Kidney (tissue), 13 donors: ENCODE measurements at regions not wholly inside any gene's neighbourhood (a gene's known extent, or its start where the extent isn't known, plus 50 kb on each side); places are given as distances from the start of the nearest gene placed in this dataset.

Source experiments
- DNase-seq, 5 donors: peaks; one replicate each; pipeline ENCODE4 v3.0.0-alpha.2; 2013 to 2020
- FAIRE-seq: peaks from 2 replicates; lab custom pipeline; 2012; peaks lifted over from hg19 to GRCh38; lab: Jason Lieb, UNC
- H3K27ac ChIP-seq, 2 donors: one replicate each; pipeline ENCODE4 v1.7.0; 2013; ENCODE audit warnings: low read depth in 2 of 2, low read length in 2 of 2, inconsistent platforms in 1 of 2
- H3K27me3 ChIP-seq: one replicate; pipeline ENCODE4 v1.7.1; 2013; ENCODE audit warnings: low read length, inconsistent platforms; ENCODE audit not compliant: control insufficient read depth, insufficient read depth
- H3K36me3 ChIP-seq, 3 donors: one replicate each; pipeline versions ENCODE4 v1.7.0 to v1.7.1; 2013; ENCODE audit warnings: low read length in 3 of 3, control low read depth in 1 of 3, inconsistent platforms in 1 of 3; ENCODE audit not compliant: insufficient read depth in 3 of 3, control insufficient read depth in 2 of 3
- H3K4me1 ChIP-seq, 3 donors: one replicate each; pipeline versions ENCODE4 v1.7.0 to v1.7.1; 2013; ENCODE audit warnings: low read length in 3 of 3, inconsistent platforms in 1 of 3, low read depth in 1 of 3; ENCODE audit not compliant: control insufficient read depth in 2 of 3, insufficient read depth in 2 of 3
- H3K4me3 ChIP-seq, 3 donors: one replicate each; pipeline versions ENCODE4 v1.7.0 to v1.8.1; 2013; ENCODE audit warnings: low read length in 3 of 3, control low read depth in 1 of 3, inconsistent platforms in 1 of 3
- H3K9ac ChIP-seq, 3 donors: one replicate each; pipeline versions ENCODE4 v1.7.0 to v1.7.1; 2013; ENCODE audit warnings: low read length in 3 of 3, control low read depth in 1 of 3, inconsistent platforms in 1 of 3
- H3K9me3 ChIP-seq, 3 donors: one replicate each; pipeline versions ENCODE4 v1.7.0 to v1.7.1; 2013; ENCODE audit warnings: low read length in 3 of 3, control low read depth in 1 of 3, inconsistent platforms in 1 of 3; ENCODE audit not compliant: control insufficient read depth in 2 of 3, insufficient read depth in 1 of 3
- intact Hi-C: fragments of 100-400 bp; cut with DNase I; formaldehyde crosslinking; loops from one replicate; pipeline ENCODE4 v1.11.1; 2022
- TF ChIP-seq, protein P1 (sequence below): IDR thresholded peaks from 3 replicates; pipeline ENCODE4 v1.5.1; 2012; ENCODE audit warnings: mild to moderate bottlenecking, moderate library complexity, borderline replicate concordance; ENCODE audit not compliant: insufficient read depth; ENCODE audit errors: extremely low read depth
- donor health status: control.
- donor health status: control.
- donor health status: control.
- donor health status: control.
- donor health status: control.
- donor health status: DM: yes; HTN: yes; CAD: no.
- donor health status: Normal renal cell carcinoma (clear cell type).

DNA sequence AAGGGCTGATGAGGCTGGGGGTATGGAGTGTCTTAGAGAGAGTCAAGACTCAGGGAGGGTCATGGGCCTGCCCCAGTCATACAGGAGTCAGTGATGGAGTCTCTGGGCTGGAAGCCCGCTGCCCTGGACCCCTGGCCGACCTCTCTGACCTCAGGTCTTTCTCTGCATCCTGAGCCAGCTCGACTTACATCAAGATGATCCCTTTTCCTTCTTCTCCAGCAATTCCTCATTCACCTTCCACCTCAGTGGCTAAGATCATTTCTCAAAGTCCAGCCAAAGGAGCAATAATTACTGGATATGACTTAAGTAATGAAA, 308.6 kb downstream of the MATN1 start:
- no peak overlapping the region for H3K27ac ChIP-seq
- no peaks in the 10 kb centered on the region for H3K9me3 ChIP-seq
- no peak for DNase-seq
- no peak for FAIRE-seq
- intact Hi-C loops, result no loop called here
- H3K9ac ChIP-seq, result no peak overlapping the region
- no peaks in the 10 kb centered on the region for H3K4me1 ChIP-seq
- no peak overlapping the region for H3K4me3 ChIP-seq
- H3K27me3 ChIP-seq, result no peaks in the 10 kb centered on the region
- H3K36me3 ChIP-seq, result no peaks in the 10 kb centered on the region
- TF ChIP-seq, protein P1, sequence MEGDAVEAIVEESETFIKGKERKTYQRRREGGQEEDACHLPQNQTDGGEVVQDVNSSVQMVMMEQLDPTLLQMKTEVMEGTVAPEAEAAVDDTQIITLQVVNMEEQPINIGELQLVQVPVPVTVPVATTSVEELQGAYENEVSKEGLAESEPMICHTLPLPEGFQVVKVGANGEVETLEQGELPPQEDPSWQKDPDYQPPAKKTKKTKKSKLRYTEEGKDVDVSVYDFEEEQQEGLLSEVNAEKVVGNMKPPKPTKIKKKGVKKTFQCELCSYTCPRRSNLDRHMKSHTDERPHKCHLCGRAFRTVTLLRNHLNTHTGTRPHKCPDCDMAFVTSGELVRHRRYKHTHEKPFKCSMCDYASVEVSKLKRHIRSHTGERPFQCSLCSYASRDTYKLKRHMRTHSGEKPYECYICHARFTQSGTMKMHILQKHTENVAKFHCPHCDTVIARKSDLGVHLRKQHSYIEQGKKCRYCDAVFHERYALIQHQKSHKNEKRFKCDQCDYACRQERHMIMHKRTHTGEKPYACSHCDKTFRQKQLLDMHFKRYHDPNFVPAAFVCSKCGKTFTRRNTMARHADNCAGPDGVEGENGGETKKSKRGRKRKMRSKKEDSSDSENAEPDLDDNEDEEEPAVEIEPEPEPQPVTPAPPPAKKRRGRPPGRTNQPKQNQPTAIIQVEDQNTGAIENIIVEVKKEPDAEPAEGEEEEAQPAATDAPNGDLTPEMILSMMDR, result no peak

GRCh38 chr1:30414086-30414850, 309.1 kb downstream of the MATN1 start:
- H3K4me3 ChIP-seq, result no peak overlapping the region
- TF ChIP-seq, protein P1, result no peak
- no peaks in the 10 kb centered on the region for H3K36me3 ChIP-seq
- intact Hi-C loops, result no loop called here
- no peaks in the 10 kb centered on the region for H3K27me3 ChIP-seq
- H3K4me1 ChIP-seq, result no peaks in the 10 kb centered on the region
- DNase-seq (no peak), FAIRE-seq (no peak)
- H3K9ac ChIP-seq, result no peak overlapping the region
- H3K9me3 ChIP-seq, result no peaks in the 10 kb centered on the region
- no peak overlapping the region for H3K27ac ChIP-seq

DNA sequence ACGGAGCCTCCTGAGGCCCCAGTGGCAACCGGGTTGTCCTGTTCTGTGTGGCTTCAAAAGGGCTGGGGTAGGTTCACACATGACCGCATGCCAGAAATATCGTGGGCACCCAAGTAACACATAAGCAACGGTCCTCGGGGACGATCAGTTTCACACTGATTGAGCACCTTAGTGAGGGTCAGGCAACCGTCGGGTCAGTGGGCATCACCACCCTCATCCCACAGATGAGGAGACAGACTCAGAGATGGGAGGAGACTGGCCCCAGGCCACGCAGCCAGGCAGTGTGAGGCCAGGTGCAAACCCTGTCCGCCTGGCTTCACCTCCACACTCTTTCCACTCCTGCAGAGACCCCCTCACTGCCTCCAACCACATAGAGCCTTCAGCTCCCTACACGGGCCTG, 309.8 kb downstream of the MATN1 start:
- TF ChIP-seq, protein P1, result no peak
- Histone ChIP-seq H3K27ac (no peak overlapping the region), H3K9me3 (no peaks in the 10 kb centered on the region), H3K4me1 (no peaks in the 10 kb centered on the region), H3K36me3 (no peaks in the 10 kb centered on the region), H3K4me3 (no peak overlapping the region), H3K9ac (no peak overlapping the region), H3K27me3 (no peaks in the 10 kb centered on the region)
- DNase-seq, result no peak
- intact Hi-C loops, result no loop called here
- FAIRE-seq, result no peak

- H3K4me1 ChIP-seq, result no peaks in the 10 kb centered on the region
- no peak overlapping the region for H3K27ac ChIP-seq
- TF ChIP-seq, protein P1, result no peak
- H3K4me3 ChIP-seq, result no peak overlapping the region
- no peaks in the 10 kb centered on the region for H3K27me3 ChIP-seq
- FAIRE-seq (no peak), DNase-seq (no peak)
- H3K9me3 ChIP-seq, result no peaks in the 10 kb centered on the region
- H3K36me3 ChIP-seq, result no peaks in the 10 kb centered on the region
- no peak overlapping the region for H3K9ac ChIP-seq
- intact Hi-C loops, result no loop called here
These were observed 310.3 kb downstream of the MATN1 start for GRCh38 chr1:30413111-30413440.
